HL-60/S4 (cell line): ENCODE measurements at regions not wholly inside any gene's neighbourhood (a gene's known extent, or its start where the extent isn't known, plus 50 kb on each side); places are given as distances from the start of the nearest gene placed in this dataset.

Experiments used
- in situ Hi-C: fragments of 300-500 bp; cut with MboI; formaldehyde crosslinking; loops from 2 replicates; pipeline ENCODE4 v1.14.3; 2022; ENCODE audit warnings: low sequenced_read_pairs

- in situ Hi-C loops, result no loop called here
Observed at GRCh38 chr15:79190093-79190492, 92.4 kb upstream of the ANKRD34C start.

GRCh38 chr15:79186616-79187015 is 95.9 kb upstream of the ANKRD34C start:
- in situ Hi-C loops, result loop anchor here (10.0 kb wide), 2 partner anchors 162 to 272 kb away; no protein-coding TSS in a partner anchor

DNA sequence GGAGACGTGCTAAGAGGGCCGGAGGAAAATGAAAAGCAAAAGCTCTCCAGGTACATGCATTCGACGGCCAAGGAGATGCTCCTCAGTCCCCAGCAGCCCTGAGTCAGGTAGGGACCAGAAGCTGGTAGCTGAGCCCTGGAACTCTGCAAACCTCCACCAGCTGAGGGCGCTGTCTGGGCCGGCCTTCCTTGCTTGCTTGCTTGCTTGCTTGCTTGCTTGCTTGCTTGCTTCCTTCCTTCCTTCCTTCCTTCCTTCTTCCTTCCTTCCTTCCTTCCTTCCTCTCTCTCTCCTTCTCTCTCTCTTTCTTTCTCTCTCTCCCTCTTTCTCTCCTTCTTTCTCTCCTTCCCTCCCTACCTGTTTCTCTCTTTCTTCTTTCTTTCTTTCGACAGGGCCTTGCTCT is 94.6 kb upstream of the RASGRF1 start:
- in situ Hi-C loops, result loop anchor here (10.0 kb wide), 2 partner anchors 160 to 270 kb away; no protein-coding TSS in a partner anchor

- in situ Hi-C loops, result loop anchor here (10.0 kb wide), 2 partner anchors 160 to 270 kb away; no protein-coding TSS in a partner anchor
Observed at GRCh38 chr15:79184465-79184892, 93.9 kb upstream of the RASGRF1 start.

DNA sequence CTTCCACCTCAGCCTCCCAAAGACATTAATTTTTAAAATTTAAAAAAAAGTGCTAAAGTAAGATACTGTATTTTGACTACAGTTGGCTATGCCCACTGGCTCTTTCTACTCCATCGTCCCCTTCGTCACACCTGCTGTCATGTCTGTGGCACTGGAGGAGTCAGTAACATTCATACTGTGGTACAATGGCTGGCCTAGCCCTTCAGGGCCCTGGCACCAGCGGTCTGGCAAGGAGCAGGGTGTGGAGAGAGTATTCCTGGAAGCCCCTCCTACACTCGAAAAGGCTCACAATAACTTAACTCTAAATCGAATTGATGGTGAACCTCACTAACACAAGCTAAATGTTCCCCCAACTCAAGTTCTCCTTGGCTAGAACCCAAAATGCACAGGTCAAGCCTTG is 89.7 kb upstream of the RASGRF1 start:
- in situ Hi-C loops, result loop anchor here (10.0 kb wide), 2 partner anchors 156 to 266 kb away; no protein-coding TSS in a partner anchor

- in situ Hi-C loops, result no loop called here
Observed at GRCh38 chr15:79179597-79179996, 89.0 kb upstream of the RASGRF1 start.

GRCh38 chr15:79179108-79179561 is 88.6 kb upstream of the RASGRF1 start:
- in situ Hi-C loops, result no loop called here

DNA sequence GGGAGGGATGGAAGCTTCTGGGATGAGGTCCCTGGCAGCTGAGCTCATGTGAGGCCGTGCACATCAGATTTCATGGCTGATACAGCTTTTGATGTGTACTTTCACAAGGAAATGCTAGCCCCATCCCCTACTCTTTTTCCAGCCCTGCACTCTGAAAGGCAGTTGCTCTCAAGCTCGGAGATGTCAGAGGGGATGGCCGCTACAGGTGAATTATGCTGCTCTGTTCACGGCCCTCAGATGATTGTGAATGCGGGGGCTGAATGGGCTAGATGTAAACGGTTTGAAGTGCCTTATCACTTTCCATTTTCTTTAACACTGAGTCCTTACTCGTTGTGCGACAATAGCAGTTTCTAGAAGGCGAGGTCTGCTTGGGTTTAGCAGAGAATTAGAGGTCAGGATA is 88.0 kb upstream of the RASGRF1 start:
- in situ Hi-C loops, result no loop called here

DNA sequence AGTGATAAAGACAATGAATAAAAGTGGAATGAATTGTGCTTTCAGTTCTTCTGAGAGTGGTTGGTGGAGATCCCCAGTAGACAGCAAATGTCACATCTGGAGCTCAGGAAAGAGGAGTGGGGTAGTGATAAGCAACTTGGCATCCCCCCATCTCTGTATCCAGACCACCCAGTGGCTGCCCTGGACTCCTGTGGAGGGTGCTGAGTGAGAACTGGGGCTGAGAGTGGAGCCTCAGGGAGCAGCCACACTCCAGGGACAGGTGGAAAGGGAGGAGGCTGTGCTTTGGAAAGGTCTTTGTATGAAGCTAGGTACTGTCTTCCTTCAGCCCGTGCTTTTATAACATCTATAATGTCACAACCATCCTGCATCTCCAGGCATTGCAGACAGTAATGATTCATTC is 85.6 kb upstream of the RASGRF1 start:
- in situ Hi-C loops, result no loop called here

DNA sequence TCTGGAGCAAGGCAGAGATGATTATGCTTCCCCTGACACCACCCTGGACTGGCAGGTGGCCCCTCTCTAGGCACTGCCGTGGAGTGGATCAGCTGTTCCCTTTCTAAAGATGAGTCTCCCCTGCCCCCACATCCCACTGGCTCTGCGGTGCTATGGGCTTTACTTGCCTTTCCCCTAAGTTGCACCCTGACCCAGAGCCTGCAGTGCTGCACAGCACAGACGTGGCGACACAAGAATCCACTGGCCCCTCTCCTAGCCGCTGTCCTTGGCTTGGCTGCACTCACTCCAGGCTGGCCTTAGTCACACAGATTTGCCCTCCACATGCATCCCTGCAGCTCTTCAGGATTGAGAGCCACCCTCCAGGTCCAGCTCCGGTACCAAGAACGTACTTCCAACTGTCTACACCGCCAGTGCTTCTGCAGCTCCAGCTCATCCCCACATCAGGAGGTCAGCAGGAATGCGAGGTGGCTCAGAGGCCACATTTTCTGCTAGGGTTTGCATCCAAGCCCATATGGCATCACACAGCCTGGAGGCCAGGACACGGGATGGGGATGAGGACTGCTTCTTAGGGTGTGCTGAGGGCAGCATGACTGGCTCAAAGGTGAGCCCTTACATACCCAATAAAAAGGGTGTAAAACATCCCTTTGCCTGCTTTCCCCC is 82.4 kb upstream of the RASGRF1 start:
- in situ Hi-C loops, result no loop called here

GRCh38 chr15:79172032-79172481 is 81.5 kb upstream of the RASGRF1 start:
- in situ Hi-C loops, result no loop called here

GRCh38 chr15:79171320-79172031 is 80.9 kb upstream of the RASGRF1 start:
- in situ Hi-C loops, result no loop called here

GRCh38 chr15:79170256-79170664 is 79.7 kb upstream of the RASGRF1 start:
- in situ Hi-C loops, result no loop called here

DNA sequence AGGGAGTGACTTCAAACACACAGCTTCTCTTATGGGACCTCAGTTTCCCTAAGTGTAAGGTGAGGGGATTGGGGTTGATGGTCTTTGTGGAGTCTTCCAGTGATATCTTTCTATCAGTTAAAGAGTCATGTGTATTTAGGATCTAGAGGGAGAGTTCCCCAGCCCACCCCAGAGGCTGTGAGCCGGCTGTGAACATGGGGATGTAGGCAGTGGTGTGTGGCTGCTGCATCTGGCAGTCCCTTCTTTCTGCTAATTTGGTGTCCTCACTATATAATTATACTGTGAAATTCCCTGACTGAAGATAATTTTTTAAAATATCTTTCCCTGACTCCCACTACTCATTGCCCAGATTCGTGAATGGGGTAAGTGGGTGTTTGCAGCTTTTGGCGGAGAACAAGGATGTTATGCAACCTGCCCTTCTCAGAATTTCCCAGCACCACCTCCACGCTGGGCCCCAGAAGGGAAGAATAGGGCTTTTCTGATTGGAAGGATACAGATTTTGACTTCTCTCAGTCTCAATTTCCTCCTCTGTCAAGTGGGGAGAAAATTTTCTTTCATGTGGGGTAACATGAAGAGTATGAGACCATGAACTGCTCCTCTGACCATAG is 79.0 kb upstream of the RASGRF1 start:
- in situ Hi-C loops, result no loop called here

GRCh38 chr15:79168922-79169456 is 78.4 kb upstream of the RASGRF1 start:
- in situ Hi-C loops, result no loop called here

DNA sequence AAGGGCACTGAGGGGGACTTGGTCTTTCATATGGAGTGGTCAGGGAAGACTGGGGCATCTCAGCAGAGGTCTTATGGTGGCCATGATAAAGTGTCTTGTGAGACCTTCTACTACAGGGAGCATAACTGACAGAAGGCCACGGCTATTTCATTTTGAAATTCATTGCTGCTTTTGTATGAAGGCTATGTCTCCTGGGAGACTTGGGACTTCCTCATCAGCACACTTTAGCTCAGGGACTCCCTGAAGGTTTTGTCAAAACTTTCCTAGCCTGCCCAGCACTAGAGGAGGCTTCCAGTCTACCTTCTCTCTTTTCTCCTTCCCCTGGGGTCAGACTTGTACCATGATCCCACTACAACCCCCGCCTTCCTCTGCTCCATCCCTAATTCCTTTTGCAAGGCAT is 77.2 kb upstream of the RASGRF1 start:
- in situ Hi-C loops, result no loop called here

DNA sequence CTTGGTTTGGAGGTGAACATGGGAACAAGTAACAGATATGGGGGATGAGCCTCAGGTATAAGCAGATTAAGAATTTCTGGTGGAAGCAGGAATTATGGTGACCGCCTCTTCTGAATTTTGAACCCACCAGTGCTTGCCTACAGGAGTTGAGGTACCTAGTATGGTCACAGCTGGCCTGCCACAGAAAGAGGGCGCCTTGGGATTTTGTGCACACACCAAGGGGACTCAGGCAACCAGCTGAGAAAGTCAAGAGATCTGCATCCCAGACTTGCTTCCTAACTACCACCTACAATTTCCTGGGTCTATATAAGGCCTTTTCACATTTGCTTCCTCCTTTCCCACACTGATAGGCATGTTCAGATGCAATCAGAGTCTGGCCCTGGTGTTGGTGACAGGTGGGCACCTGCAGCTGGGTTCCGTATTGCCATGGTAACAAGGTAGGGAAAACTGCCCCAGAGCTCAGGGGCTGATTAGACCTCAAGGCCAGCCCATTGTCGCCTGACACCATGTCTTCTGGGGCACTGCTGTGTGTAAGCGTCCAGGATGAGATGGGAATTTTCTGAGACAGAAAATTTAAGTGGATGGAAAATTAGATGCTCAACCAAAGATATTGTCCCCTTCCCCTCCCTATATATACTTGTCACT is 75.9 kb upstream of the RASGRF1 start:
- in situ Hi-C loops, result no loop called here

DNA sequence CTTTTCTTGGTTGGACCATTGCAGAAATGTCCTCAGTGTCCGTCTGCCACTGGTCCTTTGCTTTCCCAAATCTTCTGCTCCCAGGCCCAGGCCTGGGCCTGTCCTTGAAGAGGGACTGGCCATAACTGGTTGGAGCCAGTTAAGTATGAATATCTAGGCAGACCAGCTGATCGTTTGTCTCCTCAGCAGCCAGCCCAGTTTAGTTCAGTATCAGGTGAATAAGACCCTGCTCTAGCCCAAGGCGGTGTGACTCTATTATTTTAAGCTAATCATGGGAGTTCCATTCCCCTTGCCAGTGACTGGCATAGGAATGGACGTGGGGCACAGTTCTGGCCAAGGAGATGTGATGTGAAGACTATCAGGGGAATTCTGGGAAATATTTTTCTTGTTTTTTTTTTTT is 73.9 kb upstream of the RASGRF1 start:
- in situ Hi-C loops, result no loop called here

DNA sequence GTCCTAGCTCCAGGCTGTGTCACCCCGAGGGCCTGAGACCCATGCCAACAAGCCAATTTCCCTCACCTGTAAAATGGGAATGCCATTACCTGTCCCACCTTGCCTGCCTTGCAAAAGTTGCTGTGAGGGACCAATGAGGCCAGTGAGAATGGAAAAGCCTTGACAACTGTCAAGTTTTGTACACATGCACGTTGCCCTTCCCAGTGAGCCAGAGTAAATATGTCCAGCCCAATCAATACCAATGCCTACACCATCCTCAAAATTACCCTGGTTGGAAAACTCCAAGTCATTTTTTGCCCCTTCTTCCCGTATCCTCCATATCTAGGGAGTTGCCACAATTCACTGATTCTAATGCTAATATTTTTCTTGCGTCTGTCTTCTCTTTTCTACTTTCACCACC is 73.5 kb upstream of the RASGRF1 start:
- in situ Hi-C loops, result no loop called here

GRCh38 chr15:79163395-79163794 is 72.8 kb upstream of the RASGRF1 start:
- in situ Hi-C loops, result no loop called here
